Renal cortical epithelial cell (primary cell): ENCODE measurements at regions not wholly inside any gene's neighbourhood (a gene's known extent, or its start where the extent isn't known, plus 50 kb on each side); places are given as distances from the start of the nearest gene placed in this dataset.

ENCODE experiments used
- DNase-seq: peaks from one replicate; pipeline ENCODE4 v3.0.0-alpha.2; 2011; ENCODE audit warnings: low read depth

DNA sequence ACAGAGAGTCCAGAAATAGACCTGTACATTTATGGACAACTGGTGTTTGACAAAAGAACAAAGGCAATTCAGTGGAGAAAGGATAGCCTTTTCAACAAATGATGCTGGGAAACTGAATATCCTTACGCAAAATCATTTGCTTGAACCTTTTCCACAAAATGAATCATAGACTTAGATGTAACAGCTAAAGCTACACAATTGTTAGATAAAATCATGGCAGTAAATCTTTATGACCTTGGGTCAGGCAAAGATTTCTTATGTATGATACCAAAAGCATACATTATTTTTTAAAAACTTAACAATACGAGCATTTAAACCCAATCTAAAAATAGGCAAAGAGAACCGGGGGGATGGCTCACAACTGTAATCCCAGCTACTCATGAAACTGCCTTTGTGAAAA, 73.5 kb upstream of the DST start:
- no peak for DNase-seq

DNA sequence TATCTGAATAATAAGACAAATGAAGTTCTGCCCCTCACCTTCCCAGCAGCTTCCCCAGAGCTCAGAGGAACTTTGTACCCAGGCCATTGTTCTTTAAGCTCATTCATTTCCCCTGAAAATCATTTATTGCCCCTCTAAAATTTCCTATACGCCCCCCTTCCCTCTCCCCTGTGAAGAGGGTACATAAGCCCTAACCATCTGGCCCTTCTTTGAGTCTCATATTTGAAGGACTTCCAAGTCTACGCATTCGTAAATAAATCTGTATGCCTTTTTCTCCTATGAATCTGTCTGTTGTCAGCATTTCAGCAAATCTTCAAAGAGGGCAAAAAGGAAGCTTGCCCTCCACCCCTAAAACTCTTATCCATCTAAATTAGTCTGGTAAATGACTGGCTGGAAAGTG, 73.1 kb upstream of the DST start:
- no peak for DNase-seq

DNA sequence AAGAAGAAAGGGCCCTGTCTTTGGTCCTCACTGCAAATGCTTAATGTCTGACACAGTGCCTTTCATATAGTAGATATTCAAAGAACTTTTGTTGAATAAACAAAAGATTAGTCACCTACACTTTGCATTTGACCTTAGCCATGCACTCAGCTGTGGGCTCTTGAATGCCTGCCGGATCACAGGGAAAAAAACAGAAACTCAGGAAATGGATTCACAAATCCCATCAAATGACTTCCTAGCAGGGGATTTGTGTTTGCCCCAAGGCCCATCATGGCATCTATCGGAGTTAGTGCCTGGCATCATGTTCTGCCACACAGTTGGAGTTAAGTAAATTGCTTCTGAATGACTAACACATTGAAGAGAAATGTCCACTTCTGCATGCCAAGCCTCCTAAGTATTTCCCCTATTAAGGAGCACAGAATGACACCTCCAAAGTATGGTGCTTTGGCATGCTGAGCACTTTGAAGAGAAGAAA, 72.3 kb upstream of the DST start:
- DNase-seq: peak; percentile 100

DNA sequence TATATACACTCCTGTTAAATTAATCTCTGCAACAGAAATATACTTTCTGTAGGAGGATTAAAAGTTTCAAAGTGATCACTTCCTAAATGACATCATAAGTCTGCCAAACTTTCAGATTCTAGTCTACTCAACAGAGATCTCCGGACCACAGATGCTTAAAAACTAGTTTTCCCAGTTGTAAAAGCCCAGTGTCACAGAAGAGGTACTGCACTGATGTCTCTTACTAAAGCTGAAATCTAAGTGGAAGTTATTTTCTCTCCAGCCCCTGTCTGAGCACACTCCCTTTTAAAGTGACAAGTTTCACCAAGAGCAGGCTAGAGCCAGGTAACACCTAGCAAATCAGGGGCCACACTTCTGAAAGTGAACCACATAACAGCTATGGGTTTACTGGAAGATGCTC, 71.6 kb upstream of the DST start:
- no peak for DNase-seq

DNA sequence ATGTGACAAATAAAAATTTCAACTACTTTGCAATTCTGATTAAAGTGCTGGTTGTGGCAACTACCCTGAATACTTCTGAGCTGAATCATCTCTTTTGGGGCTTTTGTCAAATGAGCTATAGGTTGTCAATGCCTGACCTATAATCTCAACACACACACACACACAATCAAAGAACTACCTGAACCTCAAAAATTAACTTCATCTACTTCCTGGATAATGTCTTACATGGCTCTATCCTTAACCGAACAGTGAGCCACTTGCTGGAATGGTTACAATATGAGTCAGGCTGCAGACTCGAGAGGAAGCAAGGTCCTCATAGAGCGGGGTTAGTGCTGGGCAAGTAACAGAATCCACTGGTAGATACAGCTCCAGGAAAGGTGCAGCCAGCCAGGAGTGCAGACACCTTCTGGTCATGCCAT, 70.6 kb upstream of the DST start:
- peak; percentile 95 for DNase-seq

DNA sequence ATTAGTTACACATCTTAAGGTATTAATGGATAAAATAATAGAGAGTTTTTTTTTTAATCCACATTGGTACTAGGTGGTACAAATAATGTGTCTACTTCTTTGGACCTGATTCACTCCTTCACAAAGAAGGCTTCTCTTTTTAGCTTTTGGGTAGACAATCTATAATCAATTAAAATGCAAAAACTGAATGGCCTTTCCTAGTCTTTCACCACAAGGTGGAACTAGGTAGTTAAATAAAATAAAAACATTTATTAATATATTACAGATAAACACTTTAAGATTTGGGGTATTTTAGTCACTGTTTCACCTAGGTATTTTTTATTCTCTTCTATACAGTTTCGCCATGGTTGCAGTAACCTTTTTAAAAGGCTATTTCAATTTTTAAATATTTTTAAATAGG, 68.3 kb upstream of the DST start:
- DNase-seq: no peak

DNA sequence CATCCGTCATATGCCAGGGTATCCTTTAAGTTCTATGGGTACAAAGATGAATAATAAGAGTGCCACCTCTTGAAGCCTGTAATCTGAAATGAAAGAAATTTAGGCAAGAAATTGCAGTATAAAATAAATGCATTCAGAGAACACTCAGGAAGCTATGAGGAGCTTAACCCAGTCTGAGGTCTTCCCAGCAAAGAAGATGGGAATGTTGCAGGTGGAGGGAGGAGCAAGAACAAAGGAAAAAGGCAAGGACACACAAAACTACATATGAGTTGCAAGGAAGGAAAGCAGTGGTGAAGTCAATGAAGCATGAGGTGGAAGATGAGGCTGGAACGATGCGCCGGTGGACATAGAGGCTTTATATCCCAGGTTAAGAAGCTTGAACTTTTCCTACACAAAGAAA, 67.0 kb upstream of the DST start:
- no peak for DNase-seq

DNA sequence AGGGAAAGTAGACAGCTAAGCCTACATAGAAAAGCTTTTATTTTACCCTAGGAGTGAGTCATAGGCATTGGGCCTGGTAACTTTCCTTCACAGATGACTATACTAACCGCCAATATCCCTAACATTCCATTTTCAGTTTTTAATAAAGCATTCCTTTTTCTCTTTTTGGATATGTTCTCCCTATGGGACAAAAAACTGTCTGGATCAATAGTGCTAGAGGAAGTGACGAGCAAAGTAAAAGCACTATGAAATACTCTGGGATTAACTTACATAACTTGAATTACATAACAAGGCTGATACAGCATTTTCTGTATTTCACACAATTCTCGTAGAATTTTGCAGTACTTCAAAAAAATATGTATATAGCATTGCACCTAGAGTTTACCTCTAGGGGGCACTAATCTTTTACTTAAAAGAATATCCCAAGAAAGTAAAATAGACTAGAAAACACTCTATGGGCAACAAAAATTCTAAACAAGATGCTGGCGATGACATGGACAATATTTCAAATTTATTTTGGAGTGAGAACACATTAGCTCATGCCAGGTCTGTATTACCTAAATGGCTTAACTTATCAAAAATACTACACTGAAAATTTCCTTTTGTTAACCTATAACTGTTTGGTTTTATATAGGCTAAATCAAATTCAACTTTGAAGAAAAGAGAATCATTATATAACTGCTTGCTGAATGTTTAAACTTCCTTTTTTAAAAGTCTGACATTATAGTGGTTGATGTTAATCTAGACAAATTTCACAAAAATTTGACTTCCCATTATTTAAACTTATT, 66.3 kb upstream of the DST start:
- peak; percentile 63 for DNase-seq

DNA sequence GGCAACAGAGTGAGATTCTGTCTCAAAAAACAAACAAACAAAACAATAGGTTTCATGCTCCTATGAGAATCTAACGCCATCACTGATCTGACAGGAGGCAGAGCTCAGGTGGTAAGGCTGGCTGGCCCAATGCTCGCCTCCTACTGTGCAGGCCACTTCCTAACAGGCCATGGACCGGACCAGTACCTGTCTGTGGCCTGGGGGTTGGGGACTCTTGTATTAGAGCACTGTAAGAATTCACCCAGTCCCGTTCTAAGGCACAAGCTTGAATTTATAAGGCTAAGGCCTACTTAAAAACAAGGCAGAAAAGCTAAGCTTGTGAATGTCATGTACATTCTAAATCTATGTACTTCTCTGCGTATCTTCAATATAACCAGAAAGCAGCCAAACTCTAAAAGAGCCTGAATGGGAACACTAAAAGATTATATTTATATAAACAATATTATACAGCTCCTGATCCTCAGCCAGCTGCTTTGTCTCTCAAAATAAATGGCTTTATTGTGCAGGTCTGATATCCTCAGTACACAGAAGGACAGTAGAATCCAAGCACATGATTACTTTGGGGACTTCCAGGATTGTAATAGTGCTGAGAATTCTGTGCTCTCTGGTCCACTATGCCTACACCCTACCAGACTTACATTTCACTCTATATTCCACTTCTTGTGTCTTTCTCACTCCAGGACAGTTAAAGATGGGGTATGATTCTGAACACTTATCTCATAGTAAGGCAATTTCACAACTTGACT, 64.5 kb upstream of the DST start:
- DNase-seq: no peak

DNA sequence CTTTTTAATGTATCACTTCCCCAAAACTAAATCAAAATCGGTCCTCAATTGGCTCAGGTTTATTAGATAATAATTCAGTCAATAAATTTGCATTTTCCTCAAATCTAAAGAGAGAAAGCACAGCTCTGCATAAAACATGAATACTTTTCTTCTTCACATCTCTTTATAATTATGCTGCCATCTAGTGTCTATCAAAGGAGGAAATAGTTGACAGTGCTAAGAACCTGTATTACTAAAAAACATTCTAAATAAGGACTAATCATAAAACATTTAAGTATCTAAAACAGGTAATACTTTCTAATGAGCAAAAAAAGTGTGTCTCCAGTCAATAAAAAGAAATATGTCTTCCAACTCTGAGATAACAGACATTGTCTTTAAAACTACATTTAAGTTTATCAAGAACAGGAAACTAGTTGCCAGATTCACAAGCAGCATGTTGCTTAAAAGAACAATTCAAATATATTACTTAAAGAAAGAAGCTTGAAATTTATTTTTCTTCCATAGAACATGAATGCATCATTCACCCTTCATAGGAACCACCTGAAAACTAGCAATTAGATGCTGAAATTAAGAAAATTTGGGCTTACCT, 56.5 kb upstream of the DST start:
- peak; percentile 65 for DNase-seq

DNA sequence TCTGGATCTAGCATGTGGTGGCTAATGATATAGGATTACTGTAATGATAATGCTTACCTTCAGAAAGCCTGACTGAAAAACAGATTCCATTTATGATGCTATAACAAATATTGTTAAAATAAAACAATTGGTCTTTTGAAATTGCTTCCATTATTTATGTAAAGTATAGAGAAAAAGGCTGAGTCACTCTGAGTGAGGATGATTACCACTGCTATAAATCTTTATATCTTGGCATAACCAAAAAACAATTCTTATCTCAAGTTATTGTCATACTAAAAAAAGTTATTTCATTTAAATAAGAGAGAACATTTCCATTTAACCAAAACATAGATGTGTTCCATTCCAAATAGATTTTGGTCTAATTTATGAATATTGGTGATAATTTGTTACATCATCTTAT, 53.0 kb upstream of the DST start:
- DNase-seq: no peak

DNA sequence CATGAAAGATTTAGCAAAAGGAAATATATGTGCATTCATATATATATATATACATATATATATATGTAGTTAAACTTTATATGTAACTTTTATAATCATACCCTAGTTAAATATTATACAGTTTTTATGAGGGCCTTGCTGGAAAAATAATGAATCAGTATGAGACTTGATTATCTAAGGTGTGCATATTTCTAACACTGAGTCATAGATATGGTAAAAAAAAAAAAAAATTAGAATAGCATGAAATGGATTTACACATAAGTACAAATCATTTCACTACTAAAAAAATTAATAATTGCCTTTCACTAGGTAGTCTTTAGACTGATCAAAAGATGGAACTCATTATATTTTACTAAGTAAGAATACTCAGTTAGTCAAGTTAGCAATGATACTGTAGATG, 51.3 kb upstream of the DST start:
- DNase-seq: peak; percentile 76

DNA sequence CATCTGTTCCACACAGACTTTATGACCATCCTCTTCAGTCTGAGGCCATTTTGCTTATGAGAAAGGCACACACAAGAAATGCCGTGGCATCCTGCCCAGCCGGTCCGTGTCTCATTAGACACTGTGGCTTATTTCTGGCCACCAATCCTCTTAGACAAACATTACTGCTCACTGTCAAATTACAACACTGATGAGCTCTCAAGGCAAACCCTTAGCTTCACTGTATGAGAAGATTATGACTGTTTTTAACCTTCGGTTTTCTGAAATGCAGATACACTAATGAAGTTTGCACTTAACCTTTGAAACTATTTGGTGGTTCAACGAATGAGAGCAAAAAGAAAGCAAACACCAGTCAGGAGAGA, 50.5 kb upstream of the DST start:
- DNase-seq: peak; percentile 90

DNA sequence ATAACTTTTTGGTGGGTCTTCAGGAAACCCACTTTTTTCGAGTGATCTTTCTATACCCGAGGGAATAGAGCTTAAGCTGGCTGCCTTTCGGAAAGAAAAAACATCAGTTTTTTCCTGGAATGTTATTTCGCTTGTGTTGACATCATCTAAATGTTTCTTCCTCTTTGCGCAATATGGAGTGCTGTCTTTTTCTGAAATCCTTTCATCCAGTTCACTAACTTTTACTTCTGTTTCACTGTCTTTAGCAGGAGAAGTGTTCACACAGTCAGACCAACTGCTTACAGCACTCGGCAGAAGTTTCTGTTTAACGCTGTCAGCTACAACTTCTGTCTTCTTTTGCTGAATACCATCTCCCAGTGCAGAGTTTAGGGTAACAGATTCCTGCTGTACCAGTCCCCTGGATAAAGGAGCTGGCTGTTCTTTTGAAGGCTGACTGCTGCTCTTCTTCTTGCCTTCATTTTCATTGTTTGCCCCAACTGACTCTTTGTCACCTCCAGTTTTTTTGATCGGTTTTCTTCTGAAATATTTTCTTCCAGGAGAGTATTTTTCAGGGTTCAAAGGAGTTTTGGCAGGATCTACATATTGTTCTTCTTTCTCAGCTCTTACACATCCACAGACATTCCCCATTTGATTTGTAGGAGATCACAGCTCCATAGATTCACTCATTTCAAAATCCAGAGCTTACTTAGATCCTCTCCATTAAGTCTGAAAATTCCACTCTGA, 50.0 kb upstream of the DST start:
- peak; percentile 84 for DNase-seq
